Fibroblast of mammary gland (primary cell): ENCODE measurements at regions not wholly inside any gene's neighbourhood (a gene's known extent, or its start where the extent isn't known, plus 50 kb on each side); places are given as distances from the start of the nearest gene placed in this dataset.

ENCODE experiments used
- DNase-seq: peaks from one replicate; pipeline ENCODE4 v3.0.0-alpha.2; 2010; ENCODE audit warnings: low read depth
- H3K4me3 ChIP-seq: 2 replicates; pipeline ENCODE4 v1.5.1; 2011; ENCODE audit warnings: low read depth, mild to moderate bottlenecking, low read length, moderate library complexity; ENCODE audit not compliant: control insufficient read depth
- CTCF ChIP-seq: conservative IDR thresholded peaks from 2 replicates; pipeline ENCODE4 v1.5.1; 2011; ENCODE audit warnings: low read depth, low read length, inconsistent platforms; ENCODE audit not compliant: control insufficient read depth, insufficient read depth

- no peak overlapping the region for H3K4me3 ChIP-seq
- no peak for DNase-seq
- no peak for TF ChIP-seq CTCF
Observed at GRCh38 chr10:80697926-80698325, 160.2 kb downstream of the SH2D4B start.

- no peak overlapping the region for H3K4me3 ChIP-seq
- TF ChIP-seq CTCF = peak; percentile 78
- DNase-seq = peak; percentile 55
Observed at GRCh38 chr10:80699602-80700039, 161.9 kb downstream of the SH2D4B start.

GRCh38 chr10:80700252-80700651 lies 162.6 kb downstream of the SH2D4B start:
- no peak for TF ChIP-seq CTCF
- H3K4me3 ChIP-seq = no peak overlapping the region
- DNase-seq = no peak

- no peak for TF ChIP-seq CTCF
- no peak for DNase-seq
- H3K4me3 ChIP-seq = no peak overlapping the region
Observed at GRCh38 chr10:80700760-80701444, 163.2 kb downstream of the SH2D4B start.

GRCh38 chr10:80701706-80702105 lies 164.0 kb downstream of the SH2D4B start:
- TF ChIP-seq CTCF = no peak
- DNase-seq = no peak
- no peak overlapping the region for H3K4me3 ChIP-seq

GRCh38 chr10:80702143-80702542 lies 164.4 kb downstream of the SH2D4B start:
- TF ChIP-seq CTCF = no peak
- no peak for DNase-seq
- no peak overlapping the region for H3K4me3 ChIP-seq
